ENCODE measurements at regions not wholly inside any gene's neighbourhood (a gene's known extent, or its start where the extent isn't known, plus 50 kb on each side); places are given as distances from the start of the nearest gene placed in this dataset.

DNA sequence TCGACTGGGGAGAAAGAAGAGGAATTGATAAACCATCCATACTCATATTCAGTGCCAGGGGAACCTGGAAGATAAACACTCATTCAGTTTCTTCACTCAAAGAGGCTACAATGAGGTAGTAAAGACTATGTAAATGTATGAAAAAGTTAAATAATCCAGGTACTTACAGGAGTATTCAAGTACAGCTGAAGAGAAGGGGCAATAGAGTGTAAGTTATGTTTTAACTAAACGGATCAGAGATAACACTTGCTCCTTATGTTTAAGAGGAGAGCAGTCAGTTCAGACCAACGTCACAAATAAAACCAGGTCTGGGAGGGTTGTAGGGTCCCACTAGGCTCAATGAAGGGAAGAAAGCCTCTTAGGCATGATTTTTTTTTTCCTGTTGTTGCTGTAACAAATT is 358.3 kb upstream of the SMIM21 start:
- Histone ChIP-seq H3K27ac (no peak overlapping the region), H3K9me3 (no peaks in the 10 kb centered on the region), H3K36me3 (no peaks in the 10 kb centered on the region), H3K27me3 (peaks cover 11% of the 10 kb centered on the region), H3K4me1 (no peaks in the 10 kb centered on the region), H3K4me3 (no peak overlapping the region)
- intact Hi-C loops (cut with DNase I): no loop called here
- DNase-seq: no peak
- ATAC-seq: no peak
- TF ChIP-seq, protein P1, sequence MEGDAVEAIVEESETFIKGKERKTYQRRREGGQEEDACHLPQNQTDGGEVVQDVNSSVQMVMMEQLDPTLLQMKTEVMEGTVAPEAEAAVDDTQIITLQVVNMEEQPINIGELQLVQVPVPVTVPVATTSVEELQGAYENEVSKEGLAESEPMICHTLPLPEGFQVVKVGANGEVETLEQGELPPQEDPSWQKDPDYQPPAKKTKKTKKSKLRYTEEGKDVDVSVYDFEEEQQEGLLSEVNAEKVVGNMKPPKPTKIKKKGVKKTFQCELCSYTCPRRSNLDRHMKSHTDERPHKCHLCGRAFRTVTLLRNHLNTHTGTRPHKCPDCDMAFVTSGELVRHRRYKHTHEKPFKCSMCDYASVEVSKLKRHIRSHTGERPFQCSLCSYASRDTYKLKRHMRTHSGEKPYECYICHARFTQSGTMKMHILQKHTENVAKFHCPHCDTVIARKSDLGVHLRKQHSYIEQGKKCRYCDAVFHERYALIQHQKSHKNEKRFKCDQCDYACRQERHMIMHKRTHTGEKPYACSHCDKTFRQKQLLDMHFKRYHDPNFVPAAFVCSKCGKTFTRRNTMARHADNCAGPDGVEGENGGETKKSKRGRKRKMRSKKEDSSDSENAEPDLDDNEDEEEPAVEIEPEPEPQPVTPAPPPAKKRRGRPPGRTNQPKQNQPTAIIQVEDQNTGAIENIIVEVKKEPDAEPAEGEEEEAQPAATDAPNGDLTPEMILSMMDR (IDR thresholded peaks at IDR 0.05): no peak

DNA sequence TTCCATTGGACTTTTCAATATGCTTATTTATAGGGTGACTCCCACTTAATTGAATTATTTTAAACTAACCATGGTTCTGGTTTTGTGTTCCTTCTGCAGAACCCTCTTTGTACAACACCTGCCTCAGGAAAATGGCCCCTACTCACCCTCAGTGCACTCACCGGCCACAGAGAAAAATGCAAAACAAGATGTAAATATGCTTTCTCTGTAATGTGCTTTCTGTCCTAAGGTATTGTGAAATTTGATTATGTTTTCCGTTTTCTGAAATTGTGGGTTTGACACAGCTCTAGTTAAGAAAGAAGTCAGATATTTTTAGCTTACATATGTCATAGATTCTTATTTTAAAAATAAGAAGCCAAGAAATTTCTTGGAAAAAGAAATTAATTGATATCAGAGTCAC is 357.7 kb upstream of the SMIM21 start:
- H3K27ac ChIP-seq: no peak overlapping the region
- no peaks in the 10 kb centered on the region for H3K36me3 ChIP-seq
- intact Hi-C loops (cut with DNase I): no loop called here
- TF ChIP-seq, protein P1 (IDR thresholded peaks at IDR 0.05): no peak
- ATAC-seq: no peak
- H3K4me1 ChIP-seq: no peaks in the 10 kb centered on the region
- H3K4me3 ChIP-seq: no peak overlapping the region
- no peaks in the 10 kb centered on the region for H3K9me3 ChIP-seq
- peaks cover 11% of the 10 kb centered on the region for H3K27me3 ChIP-seq
- no peak for DNase-seq

DNA sequence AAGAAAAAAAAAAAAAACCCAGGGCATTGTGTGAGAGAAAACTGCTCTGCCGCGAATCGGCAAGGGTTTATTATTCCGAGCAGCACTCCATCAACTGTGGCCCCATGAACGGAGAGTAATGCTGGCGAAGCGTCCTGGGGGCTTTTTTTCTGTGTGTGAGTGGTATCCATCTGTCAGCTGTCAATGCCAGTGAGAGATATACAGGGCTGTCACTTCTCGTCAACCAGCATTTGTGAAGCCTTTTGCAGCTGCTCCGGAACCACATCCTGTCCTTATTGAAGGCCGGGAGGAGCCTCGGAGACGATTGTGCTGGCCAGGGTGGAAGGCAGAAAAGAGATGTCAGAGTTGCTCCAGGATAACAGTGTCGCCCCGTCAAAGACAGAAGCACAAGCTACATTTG is 356.9 kb upstream of the SMIM21 start:
- Histone ChIP-seq H3K4me1 (no peaks in the 10 kb centered on the region), H3K9me3 (no peaks in the 10 kb centered on the region), H3K36me3 (no peaks in the 10 kb centered on the region), H3K4me3 (no peak overlapping the region), H3K27ac (no peak overlapping the region), H3K27me3 (peaks cover 11% of the 10 kb centered on the region)
- DNase-seq (no peak), ATAC-seq (no peak)
- TF ChIP-seq, protein P1 (IDR thresholded peaks at IDR 0.05): no peak
- intact Hi-C loops (cut with DNase I): no loop called here

DNA sequence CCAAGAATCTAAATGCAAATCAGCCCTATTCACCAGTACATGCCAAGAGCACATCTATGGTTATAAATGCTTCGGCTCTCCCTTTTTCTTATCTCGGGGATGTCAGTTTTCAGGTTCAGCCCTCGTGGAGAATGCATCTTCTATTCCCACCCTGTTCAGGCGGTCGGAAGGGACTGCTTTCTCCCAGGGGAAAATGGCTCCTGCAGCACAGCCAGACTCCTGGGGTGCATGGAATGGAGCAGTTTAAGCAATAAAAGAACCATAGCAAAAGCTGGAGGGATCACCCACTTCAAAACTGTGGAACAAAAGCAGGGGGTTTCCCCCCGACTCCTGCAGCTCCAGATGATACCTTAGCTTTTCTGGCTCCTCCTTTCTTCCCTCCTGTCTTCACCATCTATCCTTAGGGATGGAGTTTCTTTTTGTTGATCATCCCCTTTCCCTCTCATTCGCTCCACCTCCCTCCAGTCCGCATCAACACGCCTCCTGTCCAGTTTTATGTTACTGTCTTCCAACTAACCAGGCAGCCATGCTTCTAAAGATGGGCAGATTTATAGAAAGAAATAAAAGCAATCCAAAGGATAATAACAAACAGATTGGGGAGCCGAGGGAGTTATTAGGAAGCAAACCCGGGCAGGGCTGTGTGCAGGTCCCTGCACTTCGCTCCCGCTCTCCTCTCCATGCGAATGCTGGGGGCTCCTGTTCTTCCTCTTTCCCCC is 356.2 kb upstream of the SMIM21 start:
- ATAC-seq: no peak
- Histone ChIP-seq H3K36me3 (no peaks in the 10 kb centered on the region), H3K27ac (no peak overlapping the region), H3K4me1 (no peaks in the 10 kb centered on the region), H3K27me3 (peaks cover 11% of the 10 kb centered on the region), H3K9me3 (no peaks in the 10 kb centered on the region), H3K4me3 (no peak overlapping the region)
- no peak for DNase-seq
- TF ChIP-seq, protein P1 (IDR thresholded peaks at IDR 0.05): no peak
- intact Hi-C loops (cut with DNase I): no loop called here

DNA sequence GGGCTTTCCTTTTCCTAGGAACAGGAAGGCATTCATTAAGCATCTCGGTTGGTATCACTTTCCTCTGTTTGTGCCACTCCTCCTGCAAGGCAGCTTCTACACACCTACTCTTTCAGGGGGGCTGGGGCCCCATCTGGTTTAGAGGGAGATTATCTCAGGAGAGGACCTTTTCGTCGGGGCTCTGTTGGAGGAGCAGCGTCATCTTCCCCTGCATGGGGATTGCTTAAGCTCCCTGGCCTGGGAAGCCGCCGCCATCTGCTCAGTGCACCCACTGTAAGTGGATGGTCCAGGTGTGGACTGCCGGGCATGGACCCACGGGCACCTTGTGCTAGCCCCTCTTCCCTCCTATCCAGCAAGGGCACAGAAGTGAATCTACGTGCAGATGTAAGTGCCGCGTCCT is 355.3 kb upstream of the SMIM21 start:
- ATAC-seq: no peak
- Histone ChIP-seq H3K27me3 (peaks cover 7% of the 10 kb centered on the region), H3K4me1 (no peaks in the 10 kb centered on the region), H3K27ac (no peak overlapping the region), H3K4me3 (no peak overlapping the region), H3K9me3 (no peaks in the 10 kb centered on the region), H3K36me3 (no peaks in the 10 kb centered on the region)
- no peak for DNase-seq
- intact Hi-C loops (cut with DNase I): no loop called here
- TF ChIP-seq, protein P1 (IDR thresholded peaks at IDR 0.05): no peak

DNA sequence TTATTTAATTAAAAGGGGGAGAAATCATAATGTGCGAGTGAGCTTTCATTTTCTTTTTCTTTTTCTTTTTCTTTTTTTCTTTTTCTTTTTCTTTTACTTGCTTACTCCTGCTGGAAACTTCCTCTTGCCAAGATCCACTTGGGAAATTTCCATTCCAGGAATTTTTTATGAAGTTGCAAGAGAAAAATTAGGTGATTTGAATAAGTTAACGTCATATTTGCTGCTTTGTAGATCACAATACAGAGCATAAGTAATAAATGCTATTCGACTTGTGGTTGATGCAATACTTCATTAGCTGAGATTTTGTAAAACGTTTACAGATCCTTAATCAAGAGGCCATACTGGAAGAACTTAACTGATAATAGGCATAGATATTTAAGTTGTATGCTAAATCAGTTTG is 354.7 kb upstream of the SMIM21 start:
- TF ChIP-seq, protein P1 (IDR thresholded peaks at IDR 0.05): no peak
- Histone ChIP-seq H3K36me3 (no peaks in the 10 kb centered on the region), H3K27me3 (peaks cover 5% of the 10 kb centered on the region), H3K9me3 (no peaks in the 10 kb centered on the region), H3K27ac (no peak overlapping the region), H3K4me3 (no peak overlapping the region), H3K4me1 (no peaks in the 10 kb centered on the region)
- no peak for DNase-seq
- intact Hi-C loops (cut with DNase I): no loop called here
- no peak for ATAC-seq
